GM18511 (cell line): ENCODE measurements at regions not wholly inside any gene's neighbourhood (a gene's known extent, or its start where the extent isn't known, plus 50 kb on each side); places are given as distances from the start of the nearest gene placed in this dataset.
"Not testable (repeated sequence)": the region's sequence is repeated elsewhere in the genome, so short reads cannot be mapped to it uniquely, and the experiment has no call there.

Experiments
- ATAC-seq: cut with Tn5 transposase; IDR thresholded peaks from one replicate; pipeline ENCODE4 v1.9.1; 2021; ENCODE audit warnings: mild to moderate bottlenecking, moderate library complexity; ENCODE audit not compliant: unreplicated experiment

GRCh38 chr4:13922873-13923645 lies 295.5 kb upstream of the BOD1L1 start:
- ATAC-seq, result peak; percentile 5

GRCh38 chr4:13924900-13925299 lies 297.4 kb upstream of the BOD1L1 start:
- ATAC-seq, result not testable (repeated sequence)

- no peak for ATAC-seq
These were observed 300.7 kb upstream of the BOD1L1 start for GRCh38 chr4:13928214-13928613.

- no peak for ATAC-seq
These were observed 302.6 kb upstream of the BOD1L1 start for GRCh38 chr4:13930155-13930554.

GRCh38 chr4:13933191-13933590 lies 305.7 kb upstream of the BOD1L1 start:
- ATAC-seq, result no peak

- no peak for ATAC-seq
These were observed 310.8 kb upstream of the BOD1L1 start for GRCh38 chr4:13938299-13938698.

GRCh38 chr4:13940921-13941320 lies 313.4 kb upstream of the BOD1L1 start:
- ATAC-seq, result no peak

GRCh38 chr4:13942977-13943376 lies 315.5 kb upstream of the BOD1L1 start:
- no peak for ATAC-seq

GRCh38 chr4:13944095-13944511 lies 316.6 kb upstream of the BOD1L1 start:
- ATAC-seq, result no peak

GRCh38 chr4:13947921-13948320 lies 320.4 kb upstream of the BOD1L1 start:
- no peak for ATAC-seq

- ATAC-seq, result no peak
These were observed 323.0 kb upstream of the BOD1L1 start for GRCh38 chr4:13950491-13950890.

- no peak for ATAC-seq
These were observed 325.6 kb upstream of the BOD1L1 start for GRCh38 chr4:13953083-13953482.

- ATAC-seq, result no peak
These were observed 328.0 kb upstream of the BOD1L1 start for GRCh38 chr4:13955551-13955950.

GRCh38 chr4:13956947-13957346 lies 329.4 kb upstream of the BOD1L1 start:
- no peak for ATAC-seq

- no peak for ATAC-seq
These were observed 330.3 kb upstream of the BOD1L1 start for GRCh38 chr4:13957871-13958270.

- no peak for ATAC-seq
These were observed 336.1 kb upstream of the BOD1L1 start for GRCh38 chr4:13963601-13964000.

GRCh38 chr4:13966231-13967195 lies 339.0 kb upstream of the BOD1L1 start:
- no peak for ATAC-seq

- no peak for ATAC-seq
These were observed 341.2 kb upstream of the BOD1L1 start for GRCh38 chr4:13968723-13969122.

GRCh38 chr4:13970349-13970748 lies 342.8 kb upstream of the BOD1L1 start:
- no peak for ATAC-seq

GRCh38 chr4:13977746-13978145 lies 350.2 kb upstream of the BOD1L1 start:
- no peak for ATAC-seq

- ATAC-seq, result peak; percentile 73
These were observed 353.1 kb upstream of the BOD1L1 start for GRCh38 chr4:13980317-13981310.
